Adrenal gland (tissue), 9 donors: ENCODE measurements at regions not wholly inside any gene's neighbourhood (a gene's known extent, or its start where the extent isn't known, plus 50 kb on each side); places are given as distances from the start of the nearest gene placed in this dataset.

Source experiments
- DNase-seq, 7 donors: peaks; one replicate each; pipeline ENCODE4 v3.0.0-alpha.2; 2019 to 2020
- H3K27ac ChIP-seq, 5 donors: fragments of 200-600 bp; sonication (generic) in 4 of 5; 1 replicate in 3 of 5; 2 replicates in 2 of 5; pipeline versions ENCODE4 v1.5.1 to v1.8.0; 2016 to 2020; ENCODE audit warnings: mild to moderate bottlenecking in 1 of 5
- H3K27me3 ChIP-seq: fragments of 200-600 bp; 2 replicates; pipeline ENCODE4 v1.8.0; 2021
- H3K36me3 ChIP-seq, 2 donors: fragments of 200-600 bp; replicated peaks in 1 of 2; 1 replicate in 1 of 2; 2 replicates in 1 of 2; pipeline versions ENCODE4 v1.5.1 to v1.8.0; 2018 to 2022
- H3K4me1 ChIP-seq, 2 donors: fragments of 200-600 bp; replicated peaks in 1 of 2; 1 replicate in 1 of 2; 2 replicates in 1 of 2; pipeline versions ENCODE4 v1.5.1 to v1.8.0; 2018 to 2021
- H3K4me3 ChIP-seq, 4 donors: fragments of 200-600 bp; sonication (generic) in 3 of 4; one replicate each; pipeline ENCODE4 v1.5.1; 2016 to 2018
- H3K9me3 ChIP-seq, 3 donors: fragments of 200-600 bp; sonication (generic) in 1 of 3; replicated peaks in 1 of 3; 1 replicate in 2 of 3; 2 replicates in 1 of 3; pipeline versions ENCODE4 v1.5.1 to v1.8.0; 2016 to 2021
- POLR2A ChIP-seq, 2 donors: fragments of 450-650 bp; IDR thresholded peaks; one replicate each; pipeline ENCODE4 v1.6.1; 2017; ENCODE audit warnings: antibody characterized with exemption in 2 of 2, mild to moderate bottlenecking in 2 of 2, moderate library complexity in 1 of 2
- WGBS, 4 donors: extraction: QIAGEN DNeasy Blood & Tissue Kit in 2 of 4; methylation state at CpG; one replicate each; pipeline versions ENCODE4 v1.1.5 to v1.1.7; 2013 to 2017; 5-methylcytosine and 5-hydroxymethylcytosine counted together
- intact Hi-C, 2 donors: fragments of 100-400 bp; cut with DNase I; formaldehyde crosslinking; loops; one replicate each; pipeline versions ENCODE4 v1.14.1 to v1.15.0; 2022 to 2023
- TF ChIP-seq, protein P1 (sequence below), 6 experiments: fragments of 450-650 bp in 4 of 6; fragments of 200-600 bp in 2 of 6; sonication (generic) in 1 of 6; IDR thresholded peaks; 1 replicate in 5 of 6; 2 replicates in 1 of 6; pipeline versions ENCODE4 v1.5.1 to v1.8.0; 2016 to 2021; ENCODE audit warnings: antibody characterized with exemption in 6 of 6, mild to moderate bottlenecking in 2 of 6, moderate library complexity in 1 of 6
- donor health status: healthy with polysubstance abuse.
- donor health status: Bipolar disorder and iron deficiency.
- donor health status: DM: yes; HTN: yes; CAD: no.
- donor health status: DM: no; HTN: no; CAD: no.
- donor health status: DM: no; HTN: no; CAD: no.

DNA sequence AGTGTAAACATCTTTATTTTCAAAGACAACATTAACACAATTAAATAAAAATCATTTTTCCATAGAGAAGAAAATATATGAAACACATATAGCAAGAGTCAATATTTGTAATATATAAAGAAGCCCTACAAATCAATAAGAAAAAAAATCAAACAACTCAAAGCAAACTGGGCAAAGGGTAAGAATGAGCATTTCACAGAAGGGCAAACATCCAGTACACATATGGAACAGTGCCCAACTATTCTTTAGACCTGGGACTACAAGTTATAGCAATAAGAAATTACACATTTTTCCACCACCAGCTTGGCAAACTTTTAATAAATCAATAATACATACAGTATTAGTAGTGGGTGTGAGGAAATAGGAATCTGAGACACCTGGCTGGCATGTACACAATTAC lies 324.1 kb downstream of the CYP26B1 start:
- DNase-seq: no peak
- no peak overlapping the region for H3K4me3 ChIP-seq
- H3K27me3 ChIP-seq: no peaks in the 10 kb centered on the region
- no peaks in the 10 kb centered on the region for H3K36me3 ChIP-seq
- TF ChIP-seq, protein P1, sequence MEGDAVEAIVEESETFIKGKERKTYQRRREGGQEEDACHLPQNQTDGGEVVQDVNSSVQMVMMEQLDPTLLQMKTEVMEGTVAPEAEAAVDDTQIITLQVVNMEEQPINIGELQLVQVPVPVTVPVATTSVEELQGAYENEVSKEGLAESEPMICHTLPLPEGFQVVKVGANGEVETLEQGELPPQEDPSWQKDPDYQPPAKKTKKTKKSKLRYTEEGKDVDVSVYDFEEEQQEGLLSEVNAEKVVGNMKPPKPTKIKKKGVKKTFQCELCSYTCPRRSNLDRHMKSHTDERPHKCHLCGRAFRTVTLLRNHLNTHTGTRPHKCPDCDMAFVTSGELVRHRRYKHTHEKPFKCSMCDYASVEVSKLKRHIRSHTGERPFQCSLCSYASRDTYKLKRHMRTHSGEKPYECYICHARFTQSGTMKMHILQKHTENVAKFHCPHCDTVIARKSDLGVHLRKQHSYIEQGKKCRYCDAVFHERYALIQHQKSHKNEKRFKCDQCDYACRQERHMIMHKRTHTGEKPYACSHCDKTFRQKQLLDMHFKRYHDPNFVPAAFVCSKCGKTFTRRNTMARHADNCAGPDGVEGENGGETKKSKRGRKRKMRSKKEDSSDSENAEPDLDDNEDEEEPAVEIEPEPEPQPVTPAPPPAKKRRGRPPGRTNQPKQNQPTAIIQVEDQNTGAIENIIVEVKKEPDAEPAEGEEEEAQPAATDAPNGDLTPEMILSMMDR (IDR thresholded peaks at IDR 0.05): no peak
- no peak for TF ChIP-seq POLR2A (IDR thresholded peaks at IDR 0.05)
- no peak overlapping the region for H3K27ac ChIP-seq
- no peaks in the 10 kb centered on the region for H3K4me1 ChIP-seq
- intact Hi-C loops: no loop called here
- H3K9me3 ChIP-seq: no peaks in the 10 kb centered on the region

DNA sequence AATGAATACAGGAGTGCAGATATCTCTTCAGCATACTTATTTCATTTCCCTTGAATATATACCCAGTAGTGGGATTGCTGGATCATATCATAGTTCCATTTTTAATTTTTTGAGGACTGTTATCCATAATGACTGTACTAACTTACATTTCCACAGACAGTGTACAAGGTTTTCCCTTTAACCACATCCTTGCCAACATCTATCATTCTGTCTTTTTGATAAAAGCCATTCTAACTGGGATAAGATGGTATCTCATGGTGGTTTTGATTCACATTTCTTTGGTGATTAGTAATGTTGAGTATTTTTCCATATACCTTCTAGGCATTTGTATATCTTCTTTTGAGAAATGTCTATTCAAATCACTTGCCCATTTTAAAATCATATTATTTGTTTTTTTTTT lies 325.2 kb downstream of the CYP26B1 start:
- H3K27ac ChIP-seq: no peak overlapping the region
- TF ChIP-seq POLR2A (IDR thresholded peaks at IDR 0.05): no peak
- TF ChIP-seq, protein P1 (IDR thresholded peaks at IDR 0.05): no peak

DNA sequence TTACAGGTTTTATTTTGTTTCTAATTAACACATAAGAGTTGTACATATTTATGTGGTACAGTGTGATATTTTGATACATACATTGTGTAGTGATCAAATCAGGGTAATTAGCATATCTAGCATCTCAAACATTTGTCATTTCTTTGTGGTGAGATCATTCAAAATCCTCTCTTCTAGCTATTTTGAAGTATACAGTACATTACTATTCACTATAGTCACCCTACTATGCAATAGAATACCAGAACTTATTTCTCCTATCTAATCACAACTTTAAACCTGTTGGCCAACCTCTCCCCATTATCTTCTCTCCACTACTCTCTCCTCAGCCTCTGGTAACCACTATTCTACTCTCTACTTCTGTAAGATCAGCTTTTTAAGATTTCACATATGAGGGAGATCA lies 325.8 kb downstream of the CYP26B1 start:
- TF ChIP-seq POLR2A (IDR thresholded peaks at IDR 0.05): no peak
- TF ChIP-seq, protein P1 (IDR thresholded peaks at IDR 0.05): no peak
- Histone ChIP-seq H3K27me3 (no peaks in the 10 kb centered on the region), H3K27ac (no peak overlapping the region), H3K4me3 (no peak overlapping the region), H3K4me1 (no peaks in the 10 kb centered on the region), H3K9me3 (no peaks in the 10 kb centered on the region), H3K36me3 (no peaks in the 10 kb centered on the region)
- DNase-seq: no peak
- intact Hi-C loops: no loop called here

More for the DNA sequence above, 325.2 kb downstream of the CYP26B1 start:
- intact Hi-C loops: no loop called here
- Histone ChIP-seq H3K36me3 (no peaks in the 10 kb centered on the region), H3K27me3 (no peaks in the 10 kb centered on the region), H3K9me3 (no peaks in the 10 kb centered on the region), H3K4me1 (no peaks in the 10 kb centered on the region), H3K4me3 (no peak overlapping the region)
- DNase-seq: no peak

DNA sequence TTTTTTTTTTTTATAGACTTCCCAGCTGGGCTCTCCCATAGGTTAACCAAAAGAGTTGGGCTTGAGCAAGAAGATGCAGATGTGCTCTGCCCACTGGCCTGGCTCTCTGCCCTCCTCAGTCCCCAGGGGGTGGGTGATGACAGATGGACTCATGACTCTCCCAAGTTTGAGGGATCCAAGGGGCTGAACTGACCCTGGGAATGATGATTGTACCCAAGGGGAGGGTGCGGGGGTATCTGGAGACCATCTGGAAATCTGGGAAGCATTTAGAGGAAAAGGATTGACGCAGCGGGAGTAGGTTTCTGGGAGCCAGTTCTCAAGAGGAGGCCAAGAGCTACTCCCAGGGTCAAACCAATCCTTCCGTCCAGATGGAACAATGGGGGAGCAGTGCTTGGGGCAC lies 330.8 kb downstream of the CYP26B1 start:
- Histone ChIP-seq H3K4me3 (no peak overlapping the region), H3K27me3 (no peaks in the 10 kb centered on the region), H3K36me3 (no peaks in the 10 kb centered on the region), H3K4me1 (no peaks in the 10 kb centered on the region), H3K27ac (no peak overlapping the region), H3K9me3 (no peaks in the 10 kb centered on the region)
- WGBS, 4 donors: 93 to 98% (median 97%) methylated on average over 4 of the region's 4 CpGs
- intact Hi-C loops: loop anchor here in 1 of 2 donors (10.0 kb wide), 1 partner anchor 108 kb away; no protein-coding TSS in a partner anchor
- no peak for DNase-seq
- no peak for TF ChIP-seq POLR2A (IDR thresholded peaks at IDR 0.05)
- TF ChIP-seq, protein P1 (IDR thresholded peaks at IDR 0.05): no peak
